Astrocyte (in vitro differentiated cells and primary cell): ENCODE measurements at regions not wholly inside any gene's neighbourhood (a gene's known extent, or its start where the extent isn't known, plus 50 kb on each side); places are given as distances from the start of the nearest gene placed in this dataset.

ENCODE experiments used
- DNase-seq: peaks from one replicate; pipeline ENCODE4 v3.0.0-alpha.2; 2010; ENCODE audit warnings: low read depth
- FAIRE-seq: peaks from 2 replicates; lab custom pipeline; 2011; peaks lifted over from hg19 to GRCh38; lab: Jason Lieb, UNC
- H2AFZ ChIP-seq: 2 replicates; pipeline ENCODE4 v1.6.0; 2012; ENCODE audit warnings: low read depth, low read length, inconsistent platforms
- H3K27ac ChIP-seq: 2 replicates; pipeline ENCODE4 v1.5.1; 2011; ENCODE audit warnings: low read depth, low read length, inconsistent platforms
- H3K27me3 ChIP-seq: 2 replicates; pipeline ENCODE4 v1.6.0; 2011; ENCODE audit warnings: low read length, inconsistent platforms; ENCODE audit not compliant: insufficient read depth
- H3K36me3 ChIP-seq: 2 replicates; pipeline ENCODE4 v1.5.1; 2011; ENCODE audit warnings: low read length, inconsistent platforms; ENCODE audit not compliant: insufficient read depth
- H3K4me1 ChIP-seq: 2 replicates; pipeline ENCODE4 v1.5.1; 2011; ENCODE audit warnings: low read length, inconsistent platforms; ENCODE audit not compliant: insufficient read depth
- H3K4me2 ChIP-seq: 2 replicates; pipeline ENCODE4 v1.6.0; 2012; ENCODE audit warnings: low read length, inconsistent platforms
- H3K4me3 ChIP-seq: 2 replicates; pipeline ENCODE4 v1.5.1; 2011; ENCODE audit warnings: low read depth, mild to moderate bottlenecking, low read length, inconsistent platforms; ENCODE audit not compliant: insufficient read depth
- H3K79me2 ChIP-seq: 2 replicates; pipeline ENCODE4 v1.6.0; 2012; ENCODE audit warnings: mild to moderate bottlenecking, low read length, inconsistent platforms; ENCODE audit not compliant: insufficient read depth
- H3K9ac ChIP-seq: 2 replicates; pipeline ENCODE4 v1.6.0; 2012; ENCODE audit warnings: mild to moderate bottlenecking, low read length, inconsistent platforms
- H3K9me3 ChIP-seq: 2 replicates; pipeline ENCODE4 v1.5.1; 2012; ENCODE audit warnings: low read depth, mild to moderate bottlenecking, low read length, inconsistent platforms; ENCODE audit not compliant: insufficient read depth
- H4K20me1 ChIP-seq: 2 replicates; pipeline ENCODE4 v1.6.0; 2012; ENCODE audit warnings: low read length, inconsistent platforms; ENCODE audit not compliant: insufficient read depth
- H3K27ac Mint-ChIP-seq: one replicate; pipeline ENCODE4 v1.8.0; 2021; ENCODE audit warnings: mild to moderate bottlenecking, mixed read lengths; ENCODE audit not compliant: unreplicated experiment
- H3K27me3 Mint-ChIP-seq: one replicate; pipeline ENCODE4 v1.8.0; 2021; ENCODE audit warnings: low read depth, mixed read lengths; ENCODE audit not compliant: unreplicated experiment
- H3K36me3 Mint-ChIP-seq: one replicate; pipeline ENCODE4 v1.8.0; 2021; ENCODE audit warnings: low read depth, mixed read lengths; ENCODE audit not compliant: unreplicated experiment
- H3K4me1 Mint-ChIP-seq: one replicate; pipeline ENCODE4 v1.8.0; 2021; ENCODE audit warnings: low read depth, mixed read lengths; ENCODE audit not compliant: unreplicated experiment
- H3K4me3 Mint-ChIP-seq: one replicate; pipeline ENCODE4 v1.8.0; 2021; ENCODE audit warnings: mild to moderate bottlenecking, moderate library complexity, mixed read lengths; ENCODE audit not compliant: unreplicated experiment
- H3K9me3 Mint-ChIP-seq: one replicate; pipeline ENCODE4 v1.8.0; 2021; ENCODE audit warnings: mild to moderate bottlenecking, mixed read lengths; ENCODE audit not compliant: unreplicated experiment
- CTCF ChIP-seq: IDR thresholded peaks from 2 replicates; pipeline ENCODE4 v1.5.1; 2011; ENCODE audit warnings: low read depth, mild to moderate bottlenecking, inconsistent platforms, low read length, moderate library complexity; ENCODE audit not compliant: insufficient read depth
- EZH2 ChIP-seq: IDR thresholded peaks from 2 replicates; pipeline ENCODE4 v1.6.1; 2012; ENCODE audit warnings: mild to moderate bottlenecking, low read length, inconsistent platforms; ENCODE audit not compliant: insufficient read depth

- Histone ChIP-seq H3K9ac (peak overlapping the region; percentile 31), H3K36me3 (no peaks in the 10 kb centered on the region), H3K4me3 (no peak overlapping the region), H3K79me2 (no peaks in the 10 kb centered on the region), H3K27ac (no peak overlapping the region), H3K27me3 (no peaks in the 10 kb centered on the region), H3K9me3 (no peaks in the 10 kb centered on the region), H4K20me1 (no peaks in the 10 kb centered on the region), H2AFZ (peak overlapping the region; percentile 75), H3K4me2 (peak overlapping the region; percentile 79), H3K4me1 (no peaks in the 10 kb centered on the region)
- H3K9me3 Mint-ChIP-seq, result no peaks in the 10 kb centered on the region
- FAIRE-seq (no peak), DNase-seq (peak; percentile 35)
- peak overlapping the region; percentile 68 for H3K4me3 Mint-ChIP-seq
- H3K36me3 Mint-ChIP-seq, result no peaks in the 10 kb centered on the region
- TF ChIP-seq EZH2 (no peak), CTCF (no peak)
- H3K27ac Mint-ChIP-seq, result peak overlapping the region; percentile 83
- peaks cover 11% of the 10 kb centered on the region for H3K4me1 Mint-ChIP-seq
- peaks cover 1% of the 10 kb centered on the region for H3K27me3 Mint-ChIP-seq
Observed at GRCh38 chr6:235763-236360, 56.4 kb upstream of the DUSP22 start.

GRCh38 chr6:236519-236918 is 55.8 kb upstream of the DUSP22 start:
- peak overlapping the region; percentile 60 for H3K4me3 Mint-ChIP-seq
- Histone ChIP-seq H3K9me3 (no peaks in the 10 kb centered on the region), H3K9ac (no peak overlapping the region), H3K36me3 (no peaks in the 10 kb centered on the region), H3K27me3 (no peaks in the 10 kb centered on the region), H3K4me1 (no peaks in the 10 kb centered on the region), H3K4me3 (no peak overlapping the region), H4K20me1 (no peaks in the 10 kb centered on the region), H3K79me2 (no peaks in the 10 kb centered on the region), H3K27ac (no peak overlapping the region), H2AFZ (no peak overlapping the region), H3K4me2 (no peak overlapping the region)
- no peak for DNase-seq
- peak overlapping the region; percentile 83 for H3K27ac Mint-ChIP-seq
- H3K27me3 Mint-ChIP-seq, result peaks cover 6% of the 10 kb centered on the region
- no peak for TF ChIP-seq EZH2
- TF ChIP-seq CTCF, result no peak
- FAIRE-seq, result no peak
- peaks cover 11% of the 10 kb centered on the region for H3K4me1 Mint-ChIP-seq
- H3K36me3 Mint-ChIP-seq, result no peaks in the 10 kb centered on the region
- H3K9me3 Mint-ChIP-seq, result no peaks in the 10 kb centered on the region

GRCh38 chr6:240151-240550 is 52.1 kb upstream of the DUSP22 start:
- no peak overlapping the region for H3K9ac ChIP-seq
- no peak overlapping the region for H3K27ac Mint-ChIP-seq
- peaks cover 11% of the 10 kb centered on the region for H3K4me1 Mint-ChIP-seq
- no peak for FAIRE-seq
- no peak overlapping the region for H2AFZ ChIP-seq
- H3K4me3 Mint-ChIP-seq, result no peak overlapping the region
- H4K20me1 ChIP-seq, result no peaks in the 10 kb centered on the region
- TF ChIP-seq CTCF, result no peak
- TF ChIP-seq EZH2, result no peak
- no peaks in the 10 kb centered on the region for H3K36me3 Mint-ChIP-seq
- no peaks in the 10 kb centered on the region for H3K27me3 ChIP-seq
- H3K9me3 Mint-ChIP-seq, result peaks cover 6% of the 10 kb centered on the region
- peaks cover 6% of the 10 kb centered on the region for H3K27me3 Mint-ChIP-seq
- H3K4me3 ChIP-seq, result no peak overlapping the region
- H3K36me3 ChIP-seq, result no peaks in the 10 kb centered on the region
- no peaks in the 10 kb centered on the region for H3K79me2 ChIP-seq
- no peaks in the 10 kb centered on the region for H3K4me1 ChIP-seq
- no peak overlapping the region for H3K4me2 ChIP-seq
- H3K9me3 ChIP-seq, result no peaks in the 10 kb centered on the region
- DNase-seq, result no peak
- no peak overlapping the region for H3K27ac ChIP-seq
